GM21529 (cell line): ENCODE measurements at regions not wholly inside any gene's neighbourhood (a gene's known extent, or its start where the extent isn't known, plus 50 kb on each side); places are given as distances from the start of the nearest gene placed in this dataset.
"Not testable (repeated sequence)": the region's sequence is repeated elsewhere in the genome, so short reads cannot be mapped to it uniquely, and the experiment has no call there.

ENCODE experiments used
- ATAC-seq: cut with Tn5 transposase; IDR thresholded peaks from one replicate; pipeline ENCODE4 v1.9.1; 2021; ENCODE audit not compliant: unreplicated experiment

DNA sequence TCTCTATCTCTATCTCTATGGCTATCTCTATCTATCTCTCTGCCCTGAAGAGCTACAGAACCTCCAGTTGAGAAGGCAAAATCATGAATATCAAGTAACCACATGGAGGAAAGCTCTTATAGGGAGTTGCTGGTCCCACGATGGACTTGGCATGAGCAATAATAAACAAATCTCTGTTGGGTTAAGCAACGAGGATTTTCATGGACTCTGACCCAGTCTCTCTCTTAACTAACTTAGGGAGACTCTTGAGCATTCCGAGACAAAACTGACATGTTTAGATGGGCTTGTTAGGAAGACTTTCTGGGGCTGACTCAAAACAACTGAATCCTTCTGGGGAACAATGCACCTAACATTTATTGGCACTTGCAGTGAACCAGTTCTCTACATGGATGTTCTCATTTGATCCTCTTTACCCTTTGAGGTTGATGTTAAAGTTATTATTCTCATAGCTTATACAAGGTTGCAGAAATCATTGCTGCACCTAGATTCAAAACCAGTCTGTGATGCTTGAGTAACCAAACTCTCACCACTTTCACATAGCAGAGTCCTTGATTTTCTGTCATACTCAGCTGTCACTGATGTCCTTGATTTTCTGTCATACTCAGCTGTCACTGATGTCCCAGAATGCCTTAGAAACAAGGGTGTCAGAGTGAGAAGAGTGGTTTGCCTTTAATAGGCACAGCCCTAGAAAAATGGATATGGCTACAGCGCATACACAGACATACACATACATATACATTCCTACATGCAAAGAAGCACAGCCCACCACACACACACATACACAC, 354.6 kb upstream of the MAF start:
- no peak for ATAC-seq

DNA sequence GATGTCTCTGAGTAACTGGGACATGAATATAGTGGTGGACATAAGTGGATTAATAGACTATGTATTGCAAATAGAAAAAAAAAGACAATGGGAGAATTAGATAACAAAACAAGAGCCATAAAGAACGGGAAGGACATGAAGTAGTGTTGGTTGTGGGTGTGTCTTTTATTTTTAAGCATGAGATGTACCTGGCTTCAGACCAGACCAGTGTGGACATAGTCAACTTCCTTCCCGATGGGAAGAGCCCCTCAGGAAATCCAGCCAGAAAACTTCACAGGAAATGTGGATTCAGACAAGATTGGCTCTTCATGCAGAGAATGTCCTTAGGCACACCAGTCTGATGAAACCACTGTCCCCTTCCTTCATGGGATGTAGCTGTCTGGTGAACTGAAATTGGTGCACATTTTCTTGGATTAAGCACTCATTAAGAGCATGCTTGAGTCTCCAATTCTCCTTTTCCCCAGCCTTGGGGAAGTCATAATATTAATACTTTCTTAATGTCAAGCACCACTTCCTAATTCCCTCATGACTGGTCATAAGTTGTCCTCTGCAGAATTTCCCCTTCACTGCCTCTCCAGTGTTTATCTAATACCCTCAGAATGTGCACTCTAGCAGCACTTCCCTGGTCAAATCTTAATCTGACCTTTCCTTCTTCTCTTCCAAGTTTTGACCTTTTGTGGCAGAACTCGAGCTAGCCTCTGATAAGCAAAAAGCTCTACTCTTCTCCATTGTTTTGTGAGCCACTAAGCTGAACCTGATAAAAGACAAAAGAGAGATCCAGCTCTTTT, 350.6 kb upstream of the MAF start:
- no peak for ATAC-seq

DNA sequence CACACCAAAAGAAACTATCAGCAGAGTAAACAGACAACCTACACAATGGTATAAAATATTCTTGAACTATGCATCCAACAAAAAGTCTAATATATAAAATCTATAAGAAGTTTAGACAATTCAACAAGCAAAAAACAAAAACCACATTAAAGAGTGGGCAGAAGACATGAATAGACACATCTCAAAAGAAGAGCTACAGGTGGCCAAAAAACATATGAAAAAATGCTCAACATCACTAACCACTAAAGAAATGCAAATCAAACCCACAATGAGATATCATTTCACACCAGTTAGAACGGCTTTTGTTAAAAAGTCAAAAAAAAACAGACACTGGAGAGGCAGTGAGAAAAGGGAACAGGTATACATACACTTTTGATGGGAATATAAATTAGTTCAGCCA, 348.9 kb upstream of the MAF start:
- ATAC-seq = no peak

- ATAC-seq = no peak
These were observed 347.2 kb upstream of the MAF start for GRCh38 chr16:79947771-79948170.

DNA sequence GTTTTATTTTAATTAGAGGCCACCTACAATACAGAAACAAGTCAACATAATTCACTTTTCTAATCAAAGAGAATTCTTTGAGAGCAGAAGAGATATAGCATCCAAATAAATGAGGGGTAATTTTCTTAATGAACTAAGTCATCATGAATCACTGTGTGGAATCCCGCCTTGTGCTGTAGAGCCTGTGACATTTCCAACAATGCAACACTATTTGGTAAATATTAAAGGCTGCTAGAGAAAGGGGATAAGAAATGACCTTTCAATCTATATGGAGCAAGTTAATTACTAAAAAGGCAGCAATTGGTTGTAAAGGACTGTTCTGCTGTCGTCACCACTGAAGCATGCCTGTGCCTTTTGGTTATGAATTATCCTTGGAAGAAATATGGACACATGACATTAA, 345.7 kb upstream of the MAF start:
- no peak for ATAC-seq

GRCh38 chr16:79943736-79944135, 343.2 kb upstream of the MAF start:
- no peak for ATAC-seq

DNA sequence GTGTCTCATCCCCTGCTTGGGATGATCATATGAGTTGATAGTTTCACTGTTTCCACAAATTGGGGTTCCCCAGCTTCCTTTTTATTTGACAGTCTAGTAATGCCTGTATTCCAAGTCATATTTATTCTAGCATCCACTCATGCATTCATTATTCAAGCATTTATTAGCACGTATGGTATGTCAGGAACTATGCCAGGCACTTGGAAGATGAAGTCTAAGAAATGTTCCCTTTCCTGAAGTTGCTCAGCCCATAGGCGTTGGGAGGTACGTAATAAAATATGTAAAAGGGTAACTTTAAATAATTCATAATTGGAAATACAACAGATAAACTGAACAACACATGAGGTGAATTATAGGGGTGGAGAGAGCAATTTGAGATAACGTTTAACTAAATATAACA, 338.0 kb upstream of the MAF start:
- ATAC-seq = no peak

GRCh38 chr16:79937671-79938070, 337.1 kb upstream of the MAF start:
- ATAC-seq = not testable (repeated sequence)

GRCh38 chr16:79933603-79934002, 333.1 kb upstream of the MAF start:
- no peak for ATAC-seq

- no peak for ATAC-seq
These were observed 332.0 kb upstream of the MAF start for GRCh38 chr16:79932572-79932971.

GRCh38 chr16:79931721-79932120, 331.2 kb upstream of the MAF start:
- ATAC-seq = no peak

DNA sequence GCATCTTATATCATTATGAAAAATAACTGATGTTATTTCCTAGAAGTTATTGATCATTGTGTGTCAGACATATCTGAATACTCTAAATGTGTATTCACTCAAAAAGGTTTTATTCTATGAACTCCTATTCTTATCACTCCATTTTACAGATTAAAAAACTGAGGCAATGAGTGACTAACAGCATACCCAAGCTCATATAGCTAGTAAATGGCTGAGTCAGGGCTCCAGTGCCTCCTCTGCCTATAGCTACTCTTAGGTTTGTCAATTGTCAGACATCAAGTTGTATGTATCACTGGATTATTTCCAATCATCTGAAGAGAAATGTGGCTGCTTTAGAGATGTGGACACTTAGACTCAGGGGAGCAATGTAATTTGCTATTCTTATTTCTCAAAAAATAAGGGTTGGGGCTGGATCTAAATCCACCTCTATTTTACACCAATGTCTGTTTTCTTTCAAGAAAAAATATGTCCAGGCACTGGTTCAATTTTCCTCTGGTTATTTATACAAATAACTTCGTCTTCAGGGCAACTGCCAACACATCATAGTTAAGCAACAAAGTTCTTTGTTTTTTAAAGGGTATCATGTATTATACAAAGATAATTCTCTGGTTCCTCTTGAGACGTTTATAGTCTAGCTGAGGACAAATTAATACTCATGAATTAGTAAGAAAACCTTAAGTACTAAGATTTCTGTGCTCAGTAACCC, 328.9 kb upstream of the MAF start:
- no peak for ATAC-seq

GRCh38 chr16:79928142-79928873, 327.8 kb upstream of the MAF start:
- no peak for ATAC-seq

DNA sequence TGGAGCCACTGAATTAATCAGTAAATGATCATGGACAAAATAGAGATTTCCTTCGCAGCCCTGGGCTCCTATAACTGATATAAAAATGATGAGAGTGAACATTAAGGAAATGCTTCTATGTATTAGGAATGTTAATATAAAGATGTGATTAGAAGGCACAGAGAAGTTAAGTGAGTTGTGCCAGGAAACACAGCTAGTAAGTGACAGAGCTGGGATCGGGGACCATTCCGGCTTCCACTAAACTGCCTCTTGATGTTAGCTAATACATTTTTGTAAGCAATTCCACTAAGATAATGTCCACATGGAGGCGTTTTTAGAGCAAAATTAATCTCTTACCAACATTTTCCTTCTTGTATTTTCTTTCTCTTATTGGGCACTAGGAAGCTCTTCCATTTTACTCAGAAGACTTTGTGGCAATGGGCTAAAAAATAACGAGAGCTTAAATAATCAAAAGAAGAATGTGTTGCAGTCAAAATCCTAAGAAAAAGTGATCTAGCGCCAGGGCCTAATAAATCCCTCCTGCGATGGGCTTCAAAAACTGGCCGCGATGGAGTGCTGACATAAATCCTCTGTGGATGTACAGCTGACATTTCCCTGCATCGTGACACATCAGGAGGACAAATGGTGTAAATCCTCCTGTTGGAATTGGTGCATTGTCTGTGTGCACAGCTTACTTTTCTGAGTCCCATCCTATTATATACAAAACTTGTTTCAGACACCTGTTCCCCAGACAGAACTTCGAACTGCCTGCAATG, 326.1 kb upstream of the MAF start:
- ATAC-seq = no peak

DNA sequence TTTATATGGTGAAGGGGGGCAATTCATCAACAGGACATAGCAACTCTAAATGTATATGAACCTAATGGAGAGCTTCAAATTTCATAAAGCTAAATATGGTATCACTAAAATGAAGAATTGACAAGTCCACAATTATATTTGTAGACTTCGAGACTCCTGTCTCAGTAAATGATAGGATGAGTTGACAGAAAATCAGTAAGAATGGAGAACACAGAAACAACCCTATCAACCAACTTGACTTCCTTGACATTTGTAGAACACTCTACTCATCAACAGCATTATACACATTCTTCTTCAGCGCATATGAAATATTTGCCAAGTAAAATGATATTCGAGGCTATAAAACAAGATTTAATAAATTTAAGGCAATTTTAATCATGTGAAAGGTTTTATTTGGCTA, 322.9 kb upstream of the MAF start:
- no peak for ATAC-seq

- no peak for ATAC-seq
These were observed 320.1 kb upstream of the MAF start for GRCh38 chr16:79920685-79921084.

DNA sequence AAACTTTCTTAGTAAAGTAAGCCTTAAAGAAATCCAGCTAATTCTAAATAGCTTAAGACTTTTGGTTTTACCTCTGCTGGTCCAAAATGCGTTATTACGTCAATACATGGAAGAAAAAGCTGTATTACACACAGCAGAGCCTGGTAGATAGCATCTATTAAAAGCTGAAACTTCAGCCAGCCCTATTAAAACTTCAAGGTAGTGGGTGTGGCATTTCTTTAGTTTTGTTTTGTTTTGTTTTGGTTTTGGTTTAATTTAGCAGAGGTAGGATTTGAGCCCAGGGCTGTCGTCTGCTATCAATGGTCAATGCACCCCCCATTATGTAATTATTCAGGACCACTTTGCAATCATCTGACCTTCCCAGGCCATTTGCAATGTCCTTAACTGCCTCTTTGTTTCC, 318.4 kb upstream of the MAF start:
- no peak for ATAC-seq

DNA sequence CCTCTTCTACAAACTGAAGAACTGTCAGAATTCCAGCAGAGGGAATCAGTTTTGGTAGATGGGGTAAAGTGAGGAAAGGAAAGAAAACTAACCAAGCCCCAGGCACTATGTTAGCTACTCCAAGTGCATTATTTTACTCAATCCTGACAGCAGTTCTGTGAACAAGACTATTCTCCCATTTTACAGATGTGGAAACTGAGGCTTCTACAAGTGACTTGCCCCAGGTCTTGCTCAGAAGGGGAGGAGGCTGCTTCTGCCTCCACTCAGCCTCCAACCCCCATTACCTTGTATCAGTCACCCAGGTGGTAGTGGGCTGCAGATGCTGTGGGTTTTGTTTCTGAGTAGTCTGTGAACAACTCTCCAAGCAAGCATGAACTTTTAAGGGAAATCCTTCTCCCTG, 315.2 kb upstream of the MAF start:
- no peak for ATAC-seq

DNA sequence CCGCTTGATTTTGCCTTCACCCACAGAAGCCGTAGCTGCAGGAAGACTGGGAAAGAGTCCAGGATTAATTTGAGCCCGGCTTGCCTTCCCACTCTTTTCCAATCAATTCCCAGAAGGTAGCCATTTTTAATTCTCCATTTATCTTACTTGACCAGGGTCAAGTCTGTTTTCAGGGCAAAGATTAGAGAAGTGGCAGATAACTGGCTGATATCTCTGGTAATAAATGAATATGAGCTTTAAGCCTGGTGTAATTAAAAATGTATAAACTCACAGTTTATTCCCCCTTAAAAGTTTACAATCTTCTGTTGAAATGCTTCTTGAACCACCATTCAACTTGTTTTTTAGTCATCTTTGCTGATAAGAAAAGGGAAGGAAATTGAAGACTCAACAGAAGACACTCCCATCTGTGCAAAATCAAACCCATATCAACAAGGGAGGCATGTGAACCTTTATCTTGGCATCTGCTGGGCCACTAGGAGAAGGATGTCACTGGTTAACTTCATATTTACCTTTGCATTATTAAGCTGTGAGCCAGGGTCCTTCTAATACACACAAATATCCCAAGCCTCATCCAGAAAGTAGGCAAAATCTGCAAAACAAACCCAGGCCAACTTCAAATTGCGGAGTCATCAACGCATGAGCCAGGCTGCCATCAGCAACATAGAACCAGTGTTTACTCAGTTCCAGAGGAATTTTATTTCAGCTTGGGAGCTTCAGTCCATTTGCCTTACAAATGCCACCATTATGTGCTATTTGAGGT, 314.6 kb upstream of the MAF start:
- ATAC-seq = no peak
